RWPE2 (cell line): ENCODE measurements at regions not wholly inside any gene's neighbourhood (a gene's known extent, or its start where the extent isn't known, plus 50 kb on each side); places are given as distances from the start of the nearest gene placed in this dataset.
A peak's percentile ranks its signal among the peaks of the same experiment; 100 is the strongest.

Source experiments
- ATAC-seq: fragments of 200-7000 bp; cut with Tn5 transposase; 3 replicates; pipeline ENCODE4 v1.9.1; 2021; ENCODE audit warnings: low read depth
- DNase-seq: peaks from one replicate; pipeline ENCODE4 v3.0.0-alpha.2; 2020; ENCODE audit warnings: low spot score
- H3K27ac ChIP-seq: fragments of 450-650 bp; 2 replicates; pipeline ENCODE4 v1.5.1; 2017; ENCODE audit warnings: mild to moderate bottlenecking; ENCODE audit not compliant: poor library complexity, severe bottlenecking
- H3K27me3 ChIP-seq: fragments of 250-450 bp; sonication (Bioruptor Pico); 2 replicates; pipeline ENCODE4 v1.5.1; 2021; ENCODE audit warnings: mild to moderate bottlenecking, moderate library complexity; ENCODE audit not compliant: insufficient read depth, poor library complexity, severe bottlenecking
- H3K36me3 ChIP-seq: fragments of 250-450 bp; sonication (Bioruptor Pico); 2 replicates; pipeline ENCODE4 v1.5.1; 2020; ENCODE audit warnings: low read depth, mild to moderate bottlenecking, moderate library complexity
- H3K4me1 ChIP-seq: fragments of 250-450 bp; sonication (Bioruptor Pico); 2 replicates; pipeline ENCODE4 v1.5.1; 2021; ENCODE audit warnings: mild to moderate bottlenecking, moderate library complexity; ENCODE audit not compliant: insufficient read depth, poor library complexity, severe bottlenecking
- H3K4me3 ChIP-seq: fragments of 250-450 bp; sonication (Bioruptor Pico); 2 replicates; pipeline ENCODE4 v1.5.1; 2021; ENCODE audit warnings: mild to moderate bottlenecking, moderate library complexity; ENCODE audit not compliant: severe bottlenecking
- H3K9me3 ChIP-seq: fragments of 250-450 bp; sonication (Bioruptor Pico); 2 replicates; pipeline ENCODE4 v1.5.1; 2021; ENCODE audit warnings: mild to moderate bottlenecking, moderate library complexity; ENCODE audit not compliant: severe bottlenecking
- CTCF ChIP-seq: fragments of 450-650 bp; IDR thresholded peaks from one replicate; pipeline ENCODE4 v1.5.1; 2017; ENCODE audit warnings: mild to moderate bottlenecking, moderate library complexity; ENCODE audit not compliant: poor library complexity, severe bottlenecking

GRCh38 chr14:76584271-76584702 lies 177.0 kb upstream of the VASH1 start:
- H3K9me3 ChIP-seq, result no peaks in the 10 kb centered on the region
- no peaks in the 10 kb centered on the region for H3K27me3 ChIP-seq
- TF ChIP-seq CTCF, result no peak
- no peak for DNase-seq
- H3K36me3 ChIP-seq, result no peaks in the 10 kb centered on the region
- H3K4me1 ChIP-seq, result no peaks in the 10 kb centered on the region
- no peak overlapping the region for H3K4me3 ChIP-seq
- ATAC-seq, result peak; percentile 44; the same call in 1 of the 3 replicates
- no peak overlapping the region for H3K27ac ChIP-seq

- Histone ChIP-seq H3K4me3 (no peak overlapping the region), H3K27me3 (no peaks in the 10 kb centered on the region), H3K9me3 (no peaks in the 10 kb centered on the region), H3K27ac (no peak overlapping the region), H3K36me3 (no peaks in the 10 kb centered on the region), H3K4me1 (no peaks in the 10 kb centered on the region)
- DNase-seq (no peak), ATAC-seq (no peak)
- TF ChIP-seq CTCF, result no peak
Observed at GRCh38 chr14:76585616-76586015, 175.7 kb upstream of the VASH1 start.

- ATAC-seq (peak; percentile 69; the same call in 2 of the 3 replicates), DNase-seq (no peak)
- H3K27ac ChIP-seq, result no peak overlapping the region
- no peaks in the 10 kb centered on the region for H3K4me1 ChIP-seq
- no peaks in the 10 kb centered on the region for H3K9me3 ChIP-seq
- H3K27me3 ChIP-seq, result no peaks in the 10 kb centered on the region
- no peak overlapping the region for H3K4me3 ChIP-seq
- TF ChIP-seq CTCF, result no peak
- H3K36me3 ChIP-seq, result no peaks in the 10 kb centered on the region
Observed at GRCh38 chr14:76589246-76589645, 172.0 kb upstream of the VASH1 start.

GRCh38 chr14:76591266-76591665 lies 170.0 kb upstream of the VASH1 start:
- no peak for TF ChIP-seq CTCF
- Histone ChIP-seq H3K36me3 (no peaks in the 10 kb centered on the region), H3K9me3 (no peaks in the 10 kb centered on the region), H3K4me1 (no peaks in the 10 kb centered on the region), H3K27ac (no peak overlapping the region), H3K27me3 (no peaks in the 10 kb centered on the region), H3K4me3 (no peak overlapping the region)
- DNase-seq (no peak), ATAC-seq (no peak)

GRCh38 chr14:76595266-76595665 lies 166.0 kb upstream of the VASH1 start:
- ATAC-seq (no peak), DNase-seq (no peak)
- no peak overlapping the region for H3K4me3 ChIP-seq
- no peak overlapping the region for H3K27ac ChIP-seq
- H3K27me3 ChIP-seq, result no peaks in the 10 kb centered on the region
- no peak for TF ChIP-seq CTCF
- H3K9me3 ChIP-seq, result no peaks in the 10 kb centered on the region
- no peaks in the 10 kb centered on the region for H3K36me3 ChIP-seq
- no peaks in the 10 kb centered on the region for H3K4me1 ChIP-seq
